MCF 10A (cell line): ENCODE measurements at regions not wholly inside any gene's neighbourhood (a gene's known extent, or its start where the extent isn't known, plus 50 kb on each side); places are given as distances from the start of the nearest gene placed in this dataset.

ENCODE experiments used
- BruUV-seq: library from RNA; stranded (reverse); fragments of 400-500 nt; replicated peaks from 2 replicates; lab custom pipeline; 2021; lab: Mats Ljungman, UMichigan
- CTCF ChIA-PET: fragments of 300-600 bp; sonication (Branson Sonifier 250); formaldehyde crosslinking; extraction: SDS; loops from one replicate; lab custom pipeline; 2021; ENCODE audit warnings: antibody characterized with exemption, inconsistent platforms; lab: Yijun Ruan, JAX
- POLR2A ChIA-PET: fragments of 300-600, 350-650 bp; sonication (Branson Sonifier 250); formaldehyde crosslinking; extraction: SDS; loops from one replicate; lab custom pipeline; 2020; ENCODE audit warnings: antibody characterized with exemption, inconsistent platforms; lab: Yijun Ruan, JAX
- DNase-seq: peaks from one replicate; pipeline ENCODE4 v3.0.0-alpha.2; 2018; ENCODE audit not compliant: unreplicated experiment
- H3K27ac Mint-ChIP-seq: one replicate; pipeline ENCODE4 v1.8.0; 2022; ENCODE audit warnings: mild to moderate bottlenecking, low read depth, mixed read lengths; ENCODE audit not compliant: unreplicated experiment
- H3K27me3 Mint-ChIP-seq: one replicate; pipeline ENCODE4 v1.8.0; 2022; ENCODE audit warnings: mixed read lengths; ENCODE audit not compliant: insufficient read depth, unreplicated experiment
- H3K36me3 Mint-ChIP-seq: one replicate; pipeline ENCODE4 v1.8.0; 2022; ENCODE audit warnings: mild to moderate bottlenecking, moderate library complexity, mixed read lengths; ENCODE audit not compliant: insufficient read depth, unreplicated experiment
- H3K4me1 Mint-ChIP-seq: one replicate; pipeline ENCODE4 v1.8.0; 2022; ENCODE audit warnings: mixed read lengths; ENCODE audit not compliant: insufficient read depth, unreplicated experiment
- H3K4me3 Mint-ChIP-seq: one replicate; pipeline ENCODE4 v1.8.0; 2022; ENCODE audit warnings: mild to moderate bottlenecking, moderate library complexity, mixed read lengths; ENCODE audit not compliant: unreplicated experiment
- H3K9me3 Mint-ChIP-seq: one replicate; pipeline ENCODE4 v1.8.0; 2022; ENCODE audit warnings: mixed read lengths; ENCODE audit not compliant: unreplicated experiment
- CTCF ChIP-seq: fragments of 200-600 bp; IDR thresholded peaks from one replicate; pipeline ENCODE4 v1.8.0; 2022; ENCODE audit warnings: antibody characterized with exemption, mild to moderate bottlenecking; ENCODE audit not compliant: unreplicated experiment
- intact Hi-C: fragments of 100-400 bp; cut with micrococcal nuclease; formaldehyde crosslinking; loops from 2 replicates; pipeline ENCODE4 v1.14.1; 2022

GRCh38 chr2:38146275-38146906 is 70.4 kb upstream of the CYP1B1 start:
- TSS peak; percentile 57 for BruUV-seq
- no peak overlapping the region for H3K27ac Mint-ChIP-seq
- H3K27me3 Mint-ChIP-seq: no peaks in the 10 kb centered on the region
- DNase-seq: peak; percentile 86
- H3K4me1 Mint-ChIP-seq: peaks cover 5% of the 10 kb centered on the region
- POLR2A ChIA-PET: interaction anchor here (0.6 to 7.2 kb wide), 21 partner anchors 11 to 316 kb away, joined by 3 to 168 read pairs (median 4); partner anchors contain the start of gene CYP1B1
- peaks cover 7% of the 10 kb centered on the region for H3K9me3 Mint-ChIP-seq
- CTCF ChIA-PET: interaction anchor here (0.6 to 1.6 kb wide), 9 partner anchors 26 to 136 kb away, joined by 3 to 4 read pairs (median 3); no protein-coding TSS in a partner anchor
- H3K36me3 Mint-ChIP-seq: peaks cover 13% of the 10 kb centered on the region
- intact Hi-C loops: loop anchor here (2.0 to 10.0 kb wide), 3 partner anchors 30 to 128 kb away; partner anchors contain the start of gene CYP1B1
- H3K4me3 Mint-ChIP-seq: peak overlapping the region; percentile 20
- TF ChIP-seq CTCF: no peak

- peaks cover 18% of the 10 kb centered on the region for H3K36me3 Mint-ChIP-seq
- DNase-seq: no peak
- ChIA-PET POLR2A (interaction anchor here (0.9 to 7.2 kb wide), 4 partner anchors 11 to 39 kb away, joined by 3 to 168 read pairs (median 18); no protein-coding TSS in a partner anchor), CTCF (no interaction called here)
- no peaks in the 10 kb centered on the region for H3K27me3 Mint-ChIP-seq
- TF ChIP-seq CTCF: no peak
- H3K27ac Mint-ChIP-seq: no peak overlapping the region
- H3K4me1 Mint-ChIP-seq: peaks cover 3% of the 10 kb centered on the region
- H3K4me3 Mint-ChIP-seq: no peak overlapping the region
- intact Hi-C loops: loop anchor here (10.0 kb wide), 1 partner anchor 130 kb away; no protein-coding TSS in a partner anchor
- BruUV-seq: no TSS peak
- peaks cover 7% of the 10 kb centered on the region for H3K9me3 Mint-ChIP-seq
Measured at GRCh38 chr2:38145236-38145635, 69.3 kb upstream of the CYP1B1 start.

- no peak overlapping the region for H3K27ac Mint-ChIP-seq
- POLR2A ChIA-PET: interaction anchor here (0.6 to 0.8 kb wide), 2 partner anchors 30 to 257 kb away, joined by 3 read pairs; no protein-coding TSS in a partner anchor
- CTCF ChIA-PET: no interaction called here
- no peak for TF ChIP-seq CTCF
- no peak for DNase-seq
- H3K36me3 Mint-ChIP-seq: peaks cover 34% of the 10 kb centered on the region
- H3K9me3 Mint-ChIP-seq: peaks cover 7% of the 10 kb centered on the region
- no peak overlapping the region for H3K4me3 Mint-ChIP-seq
- intact Hi-C loops: loop anchor here (10.0 kb wide), 1 partner anchor 132 kb away; no protein-coding TSS in a partner anchor
- BruUV-seq: no TSS peak
- no peaks in the 10 kb centered on the region for H3K27me3 Mint-ChIP-seq
- H3K4me1 Mint-ChIP-seq: no peaks in the 10 kb centered on the region
Measured at GRCh38 chr2:38142627-38143026, 66.7 kb upstream of the CYP1B1 start.

- no TSS peak for BruUV-seq
- POLR2A ChIA-PET: interaction anchor here (0.7 kb wide), 1 partner anchor 104 kb away, joined by 3 read pairs; no protein-coding TSS in a partner anchor
- no peak for TF ChIP-seq CTCF
Measured at GRCh38 chr2:38141501-38141900, 65.5 kb upstream of the CYP1B1 start.

More at GRCh38 chr2:38141501-38141900, 65.5 kb upstream of the CYP1B1 start:
- H3K36me3 Mint-ChIP-seq: peaks cover 44% of the 10 kb centered on the region
- peaks cover 15% of the 10 kb centered on the region for H3K9me3 Mint-ChIP-seq
- no peak for DNase-seq
- H3K4me3 Mint-ChIP-seq: no peak overlapping the region
- CTCF ChIA-PET: interaction anchor here (1.6 kb wide), 1 partner anchor 25 kb away, joined by 5 read pairs; no protein-coding TSS in a partner anchor
- no peaks in the 10 kb centered on the region for H3K27me3 Mint-ChIP-seq
- no peaks in the 10 kb centered on the region for H3K4me1 Mint-ChIP-seq
- intact Hi-C loops: loop anchor here (10.0 kb wide), 1 partner anchor 133 kb away; no protein-coding TSS in a partner anchor
- H3K27ac Mint-ChIP-seq: no peak overlapping the region
